GM23338 (cell line): ENCODE measurements at regions not wholly inside any gene's neighbourhood (a gene's known extent, or its start where the extent isn't known, plus 50 kb on each side); places are given as distances from the start of the nearest gene placed in this dataset.

Experiments
- CREB1 ChIP-seq: fragments of 250-450 bp; sonication (Bioruptor Pico); IDR thresholded peaks from 2 replicates; pipeline ENCODE4 v1.5.0; 2020; ENCODE audit warnings: low read depth, mild to moderate bottlenecking, moderate library complexity
- EZH2phosphoT487 ChIP-seq: fragments of 200-600 bp; sonication (generic); IDR thresholded peaks from one replicate; pipeline ENCODE4 v1.8.1; 2018; ENCODE audit warnings: antibody characterized with exemption; ENCODE audit not compliant: unreplicated experiment
- JUNB ChIP-seq: IDR thresholded peaks from one replicate; pipeline ENCODE4 v1.6.1; 2016; ENCODE audit warnings: antibody characterized with exemption; ENCODE audit not compliant: unreplicated experiment
- REST ChIP-seq: IDR thresholded peaks from one replicate; pipeline ENCODE4 v1.6.1; 2018; ENCODE audit warnings: antibody characterized with exemption; ENCODE audit not compliant: unreplicated experiment
- ZNF114 ChIP-seq: fragments of 250-450 bp; sonication (Bioruptor Pico); IDR thresholded peaks from 2 replicates; pipeline ENCODE4 v1.5.0; 2020; ENCODE audit warnings: mild to moderate bottlenecking, moderate library complexity
- ZNF331 ChIP-seq: fragments of 250-450 bp; sonication (Bioruptor Pico); IDR thresholded peaks from 2 replicates; pipeline ENCODE4 v1.5.0; 2020; ENCODE audit warnings: low read depth, mild to moderate bottlenecking, moderate library complexity
- TF ChIP-seq, protein P1 (sequence below): fragments of 250-450 bp; sonication (Bioruptor Pico); IDR thresholded peaks from 2 replicates; pipeline ENCODE4 v1.5.0; 2020; ENCODE audit warnings: mild to moderate bottlenecking, moderate library complexity
- TF ChIP-seq, protein P2 (sequence below): IDR thresholded peaks from 2 replicates; pipeline ENCODE4 v1.6.1; 2016; ENCODE audit warnings: antibody characterized with exemption

DNA sequence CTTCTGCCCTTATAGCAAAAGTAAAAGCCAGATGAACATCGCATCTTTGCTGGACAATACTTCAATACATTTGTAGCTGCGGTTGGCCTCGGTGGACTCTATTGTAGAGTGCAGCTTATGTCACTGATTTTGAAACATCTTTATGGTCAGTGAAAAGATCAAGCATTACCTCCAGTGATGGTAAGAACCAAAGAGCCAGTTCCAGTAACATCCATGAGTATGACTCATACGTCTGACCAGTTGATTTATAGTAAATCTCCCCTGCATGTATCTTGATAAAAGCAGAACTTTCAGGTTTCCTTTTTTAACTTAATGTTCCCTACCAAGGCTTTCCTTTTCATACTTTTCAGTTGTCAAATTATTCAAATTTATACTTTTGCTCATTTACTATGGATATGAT lies 119.2 kb upstream of the HNRNPA3 start (continued):
- TF ChIP-seq, protein P1, sequence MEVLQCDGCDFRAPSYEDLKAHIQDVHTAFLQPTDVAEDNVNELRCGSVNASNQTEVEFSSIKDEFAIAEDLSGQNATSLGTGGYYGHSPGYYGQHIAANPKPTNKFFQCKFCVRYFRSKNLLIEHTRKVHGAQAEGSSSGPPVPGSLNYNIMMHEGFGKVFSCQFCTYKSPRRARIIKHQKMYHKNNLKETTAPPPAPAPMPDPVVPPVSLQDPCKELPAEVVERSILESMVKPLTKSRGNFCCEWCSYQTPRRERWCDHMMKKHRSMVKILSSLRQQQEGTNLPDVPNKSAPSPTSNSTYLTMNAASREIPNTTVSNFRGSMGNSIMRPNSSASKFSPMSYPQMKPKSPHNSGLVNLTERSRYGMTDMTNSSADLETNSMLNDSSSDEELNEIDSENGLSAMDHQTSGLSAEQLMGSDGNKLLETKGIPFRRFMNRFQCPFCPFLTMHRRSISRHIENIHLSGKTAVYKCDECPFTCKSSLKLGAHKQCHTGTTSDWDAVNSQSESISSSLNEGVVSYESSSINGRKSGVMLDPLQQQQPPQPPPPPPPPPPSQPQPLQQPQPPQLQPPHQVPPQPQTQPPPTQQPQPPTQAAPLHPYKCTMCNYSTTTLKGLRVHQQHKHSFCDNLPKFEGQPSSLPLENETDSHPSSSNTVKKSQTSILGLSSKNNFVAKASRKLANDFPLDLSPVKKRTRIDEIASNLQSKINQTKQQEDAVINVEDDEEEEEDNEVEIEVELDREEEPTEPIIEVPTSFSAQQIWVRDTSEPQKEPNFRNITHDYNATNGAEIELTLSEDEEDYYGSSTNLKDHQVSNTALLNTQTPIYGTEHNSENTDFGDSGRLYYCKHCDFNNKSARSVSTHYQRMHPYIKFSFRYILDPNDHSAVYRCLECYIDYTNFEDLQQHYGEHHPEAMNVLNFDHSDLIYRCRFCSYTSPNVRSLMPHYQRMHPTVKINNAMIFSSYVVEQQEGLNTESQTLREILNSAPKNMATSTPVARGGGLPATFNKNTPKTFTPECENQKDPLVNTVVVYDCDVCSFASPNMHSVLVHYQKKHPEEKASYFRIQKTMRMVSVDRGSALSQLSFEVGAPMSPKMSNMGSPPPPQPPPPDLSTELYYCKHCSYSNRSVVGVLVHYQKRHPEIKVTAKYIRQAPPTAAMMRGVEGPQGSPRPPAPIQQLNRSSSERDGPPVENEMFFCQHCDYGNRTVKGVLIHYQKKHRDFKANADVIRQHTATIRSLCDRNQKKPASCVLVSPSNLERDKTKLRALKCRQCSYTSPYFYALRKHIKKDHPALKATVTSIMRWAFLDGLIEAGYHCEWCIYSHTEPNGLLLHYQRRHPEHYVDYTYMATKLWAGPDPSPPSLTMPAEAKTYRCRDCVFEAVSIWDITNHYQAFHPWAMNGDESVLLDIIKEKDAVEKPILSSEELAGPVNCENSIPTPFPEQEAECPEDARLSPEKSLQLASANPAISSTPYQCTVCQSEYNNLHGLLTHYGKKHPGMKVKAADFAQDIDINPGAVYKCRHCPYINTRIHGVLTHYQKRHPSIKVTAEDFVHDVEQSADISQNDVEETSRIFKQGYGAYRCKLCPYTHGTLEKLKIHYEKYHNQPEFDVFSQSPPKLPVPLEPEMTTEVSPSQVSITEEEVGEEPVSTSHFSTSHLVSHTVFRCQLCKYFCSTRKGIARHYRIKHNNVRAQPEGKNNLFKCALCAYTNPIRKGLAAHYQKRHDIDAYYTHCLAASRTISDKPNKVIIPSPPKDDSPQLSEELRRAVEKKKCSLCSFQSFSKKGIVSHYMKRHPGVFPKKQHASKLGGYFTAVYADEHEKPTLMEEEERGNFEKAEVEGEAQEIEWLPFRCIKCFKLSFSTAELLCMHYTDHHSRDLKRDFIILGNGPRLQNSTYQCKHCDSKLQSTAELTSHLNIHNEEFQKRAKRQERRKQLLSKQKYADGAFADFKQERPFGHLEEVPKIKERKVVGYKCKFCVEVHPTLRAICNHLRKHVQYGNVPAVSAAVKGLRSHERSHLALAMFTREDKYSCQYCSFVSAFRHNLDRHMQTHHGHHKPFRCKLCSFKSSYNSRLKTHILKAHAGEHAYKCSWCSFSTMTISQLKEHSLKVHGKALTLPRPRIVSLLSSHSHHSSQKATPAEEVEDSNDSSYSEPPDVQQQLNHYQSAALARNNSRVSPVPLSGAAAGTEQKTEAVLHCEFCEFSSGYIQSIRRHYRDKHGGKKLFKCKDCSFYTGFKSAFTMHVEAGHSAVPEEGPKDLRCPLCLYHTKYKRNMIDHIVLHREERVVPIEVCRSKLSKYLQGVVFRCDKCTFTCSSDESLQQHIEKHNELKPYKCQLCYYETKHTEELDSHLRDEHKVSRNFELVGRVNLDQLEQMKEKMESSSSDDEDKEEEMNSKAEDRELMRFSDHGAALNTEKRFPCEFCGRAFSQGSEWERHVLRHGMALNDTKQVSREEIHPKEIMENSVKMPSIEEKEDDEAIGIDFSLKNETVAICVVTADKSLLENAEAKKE (CRISPR knock-in tag), result no peak
- TF ChIP-seq REST (no peak), EZH2phosphoT487 (no peak), JUNB (no peak), ZNF331 (CRISPR knock-in tag) (no peak), ZNF114 (CRISPR knock-in tag) (no peak), CREB1 (CRISPR knock-in tag) (no peak)
- TF ChIP-seq, protein P2, sequence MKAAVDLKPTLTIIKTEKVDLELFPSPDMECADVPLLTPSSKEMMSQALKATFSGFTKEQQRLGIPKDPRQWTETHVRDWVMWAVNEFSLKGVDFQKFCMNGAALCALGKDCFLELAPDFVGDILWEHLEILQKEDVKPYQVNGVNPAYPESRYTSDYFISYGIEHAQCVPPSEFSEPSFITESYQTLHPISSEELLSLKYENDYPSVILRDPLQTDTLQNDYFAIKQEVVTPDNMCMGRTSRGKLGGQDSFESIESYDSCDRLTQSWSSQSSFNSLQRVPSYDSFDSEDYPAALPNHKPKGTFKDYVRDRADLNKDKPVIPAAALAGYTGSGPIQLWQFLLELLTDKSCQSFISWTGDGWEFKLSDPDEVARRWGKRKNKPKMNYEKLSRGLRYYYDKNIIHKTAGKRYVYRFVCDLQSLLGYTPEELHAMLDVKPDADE, result no peak
